HCT116 (cell line): ENCODE measurements at regions not wholly inside any gene's neighbourhood (a gene's known extent, or its start where the extent isn't known, plus 50 kb on each side); places are given as distances from the start of the nearest gene placed in this dataset.

Source experiments
- ATAC-seq: fragments of 200-7000 bp; cut with Tn5 transposase; 2 replicates; pipeline ENCODE4 v1.9.1; 2020; ENCODE audit warnings: mild to moderate bottlenecking, moderate library complexity
- BruUV-seq: library from RNA; stranded (reverse); fragments of 400-500 nt; replicated peaks from 2 replicates; lab custom pipeline; 2021; lab: Mats Ljungman, UMichigan
- CTCF ChIA-PET: fragments of 300-600 bp; sonication (Branson Sonifier 250); formaldehyde crosslinking; loops from one replicate; lab custom pipeline; 2021; ENCODE audit warnings: antibody characterized with exemption; lab: Charles Lee
- POLR2A ChIA-PET: fragments of 300-600, 350-600 bp; sonication (Branson Sonifier 250); formaldehyde crosslinking; loops from one replicate; lab custom pipeline; 2021; ENCODE audit warnings: antibody characterized with exemption; lab: Charles Lee
- RAD21 ChIA-PET, 2 experiments: fragments of 300-600 bp; sonication (Branson Sonifier 250); formaldehyde crosslinking; loops; one replicate each; lab custom pipeline; 2023; ENCODE audit warnings: low total read pairs in 2 of 2; ENCODE audit not compliant: uncharacterized antibody in 2 of 2, unreplicated experiment in 2 of 2, low non-redundant PET in 1 of 2; lab: Charles Lee
- DNase-seq: peaks from one replicate; pipeline ENCODE4 v3.0.0-alpha.2; 2010; ENCODE audit warnings: low read depth, low spot score
- H2AFZ ChIP-seq: fragments of 200-600 bp; shearing (Covaris generic), sonication (generic); 2 replicates; pipeline ENCODE4 v1.6.1; 2017; ENCODE audit warnings: low read depth, mixed run types, mixed read lengths, antibody characterized with exemption, low read length; ENCODE audit not compliant: poor library complexity, severe bottlenecking
- H3K27ac ChIP-seq: 2 replicates; pipeline ENCODE4 v1.5.1; 2012; ENCODE audit warnings: low read depth, low read length
- H3K27me3 ChIP-seq: fragments of 200-600 bp; sonication (generic); 2 replicates; pipeline ENCODE4 v1.6.1; 2016; ENCODE audit warnings: mixed run types, low read length, mixed read lengths; ENCODE audit not compliant: insufficient read depth
- H3K36me3 ChIP-seq, 2 experiments: fragments of 200-500 bp in 1 of 2; fragments of 200-600 bp in 1 of 2; sonication (Bioruptor generic) in 1 of 2; sonication (generic) in 1 of 2; 2 replicates each; pipeline versions ENCODE4 v1.5.1 to v1.6.1; 2014 to 2016; ENCODE audit warnings: low read length in 2 of 2, inconsistent platforms in 1 of 2, mixed read lengths in 1 of 2, mixed run types in 1 of 2; ENCODE audit not compliant: insufficient read depth in 2 of 2, control insufficient read depth in 1 of 2
- H3K4me1 ChIP-seq, 2 experiments: fragments of 200-600 bp in 1 of 2; sonication (generic) in 1 of 2; 2 replicates each; pipeline versions ENCODE4 v1.5.1 to v1.6.1; 2012 to 2017; ENCODE audit warnings: low read length in 2 of 2, inconsistent platforms in 1 of 2, mild to moderate bottlenecking in 1 of 2, mixed read lengths in 1 of 2, mixed run types in 1 of 2, moderate library complexity in 1 of 2; ENCODE audit not compliant: insufficient read depth in 2 of 2, control insufficient read depth in 1 of 2
- H3K4me2 ChIP-seq: fragments of 200-600 bp; sonication (generic); 2 replicates; pipeline ENCODE4 v1.6.1; 2017; ENCODE audit warnings: mixed run types, low read length, mixed read lengths
- H3K4me3 ChIP-seq, 2 experiments: fragments of 200-600 bp in 1 of 2; sonication (generic) in 1 of 2; replicated peaks in 1 of 2; 2 replicates each; pipeline ENCODE4 v1.5.1; 2011 to 2016; ENCODE audit warnings: low read length in 2 of 2, control low read depth in 1 of 2, low read depth in 1 of 2, mild to moderate bottlenecking in 1 of 2, mixed read lengths in 1 of 2, mixed run types in 1 of 2
- H3K79me2 ChIP-seq: fragments of 200-600 bp; sonication (generic); 2 replicates; pipeline ENCODE4 v1.6.1; 2017; ENCODE audit warnings: mild to moderate bottlenecking, mixed run types, low read length, moderate library complexity, mixed read lengths; ENCODE audit not compliant: insufficient read depth
- H3K9ac ChIP-seq: fragments of 200-600 bp; sonication (generic); 2 replicates; pipeline ENCODE4 v1.6.1; 2016; ENCODE audit warnings: low read length, mixed read lengths
- H3K9me2 ChIP-seq: fragments of 200-600 bp; sonication (generic), shearing (Covaris generic); 2 replicates; pipeline ENCODE4 v1.6.1; 2017; ENCODE audit warnings: mixed run types, mild to moderate bottlenecking, moderate library complexity; ENCODE audit not compliant: insufficient read depth
- H3K9me3 ChIP-seq, 2 experiments: fragments of 200-500 bp in 1 of 2; fragments of 200-600 bp in 1 of 2; sonication (Bioruptor generic) in 1 of 2; sonication (generic) in 1 of 2; 2 replicates each; pipeline ENCODE4 v1.6.1; 2014 to 2017; ENCODE audit warnings: low read length in 2 of 2, mixed read lengths in 2 of 2, inconsistent platforms in 1 of 2, low read depth in 1 of 2, mild to moderate bottlenecking in 1 of 2, mixed run types in 1 of 2, moderate library complexity in 1 of 2; ENCODE audit not compliant: control insufficient read depth in 1 of 2, insufficient read depth in 1 of 2
- H4K20me1 ChIP-seq: fragments of 200-600 bp; sonication (generic), shearing (Covaris generic); 2 replicates; pipeline ENCODE4 v1.6.1; 2017; ENCODE audit warnings: mixed run types, mild to moderate bottlenecking, moderate library complexity; ENCODE audit not compliant: insufficient read depth
- EZH2 ChIP-seq: fragments of 200-600 bp; sonication (generic); IDR thresholded peaks from 2 replicates; pipeline ENCODE4 v1.6.1; 2017; ENCODE audit warnings: antibody characterized with exemption, mixed run types
- FOSL1 ChIP-seq: IDR thresholded peaks from 2 replicates; pipeline ENCODE4 v1.6.1; 2012; ENCODE audit warnings: low read depth
- TCF7L2 ChIP-seq: IDR thresholded peaks from 2 replicates; pipeline ENCODE4 v1.7.0; 2011; ENCODE audit warnings: borderline replicate concordance, inconsistent platforms; ENCODE audit not compliant: insufficient read depth, insufficient read length; ENCODE audit errors: extremely low read depth
- YY1 ChIP-seq: IDR thresholded peaks from 2 replicates; pipeline ENCODE4 v1.6.1; 2011; ENCODE audit warnings: low read length, low read depth, moderate library complexity, mild to moderate bottlenecking; ENCODE audit not compliant: insufficient replicate concordance; ENCODE audit errors: extremely low read depth
- ZNF274 ChIP-seq: fragments of 200-500 bp; sonication (Bioruptor generic); IDR thresholded peaks from 2 replicates; pipeline ENCODE4 v1.6.1; 2014; ENCODE audit warnings: mild to moderate bottlenecking, low read depth, low read length, inconsistent platforms
- intact Hi-C: fragments of 100-400 bp; cut with micrococcal nuclease; formaldehyde crosslinking; loops from 2 replicates; pipeline ENCODE4 v1.10.0; 2022
- TF ChIP-seq, protein P1 (sequence below): IDR thresholded peaks from 2 replicates; pipeline ENCODE4 v1.6.1; 2012

- Histone ChIP-seq H3K4me1 (no peaks in the 10 kb centered on the region), H3K9me2 (no peaks in the 10 kb centered on the region), H3K27me3 (no peaks in the 10 kb centered on the region), H3K36me3 (no peaks in the 10 kb centered on the region), H2AFZ (no peak overlapping the region), H3K9ac (no peak overlapping the region), H4K20me1 (no peaks in the 10 kb centered on the region), H3K79me2 (no peaks in the 10 kb centered on the region), H3K9me3 (no peaks in the 10 kb centered on the region; a peak in 1 of 4 replicates), H3K4me2 (no peak overlapping the region), H3K4me3 (no peak overlapping the region), H3K27ac (no peak overlapping the region)
- POLR2A ChIA-PET: no interaction called here
- DNase-seq: no peak
- TF ChIP-seq EZH2 (no peak), FOSL1 (no peak), ZNF274 (no peak), TCF7L2 (no peak), YY1 (no peak)
- RAD21 ChIA-PET: no interaction called here
- intact Hi-C loops: no loop called here
- CTCF ChIA-PET: no interaction called here
- ATAC-seq: no peak
- BruUV-seq: no TSS peak
Observed at GRCh38 chr3:69582044-69582443, 157.2 kb upstream of the MITF start.

DNA sequence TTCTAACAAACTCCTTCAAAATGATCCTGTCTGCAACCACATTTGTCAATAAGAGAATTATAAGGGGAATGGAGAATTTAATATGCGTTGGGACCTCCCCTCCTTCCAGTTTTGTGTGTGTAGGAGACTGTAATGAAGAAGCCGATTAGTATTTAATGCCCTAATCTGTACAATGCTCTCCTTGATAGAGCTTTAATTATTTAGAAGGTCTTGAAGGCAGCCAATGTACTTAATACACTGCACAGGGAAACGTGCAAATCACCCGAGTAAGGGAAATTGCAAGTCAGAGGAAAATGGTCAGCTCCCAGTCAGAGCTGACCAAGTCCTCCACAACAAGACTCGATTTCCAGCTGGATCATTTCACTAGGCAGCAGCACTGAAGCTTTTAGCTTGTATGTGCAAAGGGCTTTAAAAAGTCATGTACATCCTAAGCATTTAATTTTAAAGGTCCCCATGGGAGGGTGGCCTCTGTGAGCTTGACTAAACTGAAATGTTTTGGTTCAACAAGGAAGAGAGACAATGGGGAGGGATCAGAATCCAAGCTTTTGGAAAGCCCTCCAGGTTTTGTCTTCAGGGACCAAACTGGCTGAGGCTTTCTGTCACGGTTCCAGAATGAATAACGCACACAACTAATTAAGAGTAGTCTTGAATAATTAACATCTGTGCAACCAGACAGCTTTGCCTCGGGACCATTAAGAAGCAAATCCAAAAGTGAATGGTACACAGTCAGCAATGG lies 159.8 kb upstream of the MITF start:
- no peak for ATAC-seq
- ChIA-PET RAD21 (no interaction called here), POLR2A (no interaction called here), CTCF (no interaction called here)
- Histone ChIP-seq H3K79me2 (no peaks in the 10 kb centered on the region), H3K36me3 (no peaks in the 10 kb centered on the region), H3K27me3 (no peaks in the 10 kb centered on the region), H3K9me2 (no peaks in the 10 kb centered on the region), H3K4me1 (no peaks in the 10 kb centered on the region), H3K9me3 (no peaks in the 10 kb centered on the region), H3K27ac (no peak overlapping the region), H3K4me3 (no peak overlapping the region), H2AFZ (no peak overlapping the region), H3K4me2 (no peak overlapping the region), H4K20me1 (no peaks in the 10 kb centered on the region), H3K9ac (no peak overlapping the region)
- no peak for DNase-seq
- no peak for TF ChIP-seq ZNF274
- TF ChIP-seq, protein P1, sequence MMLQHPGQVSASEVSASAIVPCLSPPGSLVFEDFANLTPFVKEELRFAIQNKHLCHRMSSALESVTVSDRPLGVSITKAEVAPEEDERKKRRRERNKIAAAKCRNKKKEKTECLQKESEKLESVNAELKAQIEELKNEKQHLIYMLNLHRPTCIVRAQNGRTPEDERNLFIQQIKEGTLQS: no peak
- intact Hi-C loops: no loop called here
- BruUV-seq: no TSS peak
